Stomach (tissue), 4 donors: ENCODE measurements at regions not wholly inside any gene's neighbourhood (a gene's known extent, or its start where the extent isn't known, plus 50 kb on each side); places are given as distances from the start of the nearest gene placed in this dataset.

Experiments used
- POLR2A ChIP-seq, 4 donors: fragments of 450-650 bp; IDR thresholded peaks; one replicate each; pipeline ENCODE4 v1.6.1; 2016; ENCODE audit warnings: antibody characterized with exemption in 4 of 4, control low read depth in 2 of 4, mild to moderate bottlenecking in 1 of 4, moderate library complexity in 1 of 4
- TF ChIP-seq, protein P1 (sequence below), 7 experiments: fragments of 450-650 bp in 4 of 7; fragments of 200-600 bp in 3 of 7; sonication (generic) in 3 of 7; IDR thresholded peaks; one replicate each; pipeline ENCODE4 v1.5.1; 2016 to 2019; ENCODE audit warnings: antibody characterized with exemption in 7 of 7, control low read depth in 2 of 7, mild to moderate bottlenecking in 1 of 7

DNA sequence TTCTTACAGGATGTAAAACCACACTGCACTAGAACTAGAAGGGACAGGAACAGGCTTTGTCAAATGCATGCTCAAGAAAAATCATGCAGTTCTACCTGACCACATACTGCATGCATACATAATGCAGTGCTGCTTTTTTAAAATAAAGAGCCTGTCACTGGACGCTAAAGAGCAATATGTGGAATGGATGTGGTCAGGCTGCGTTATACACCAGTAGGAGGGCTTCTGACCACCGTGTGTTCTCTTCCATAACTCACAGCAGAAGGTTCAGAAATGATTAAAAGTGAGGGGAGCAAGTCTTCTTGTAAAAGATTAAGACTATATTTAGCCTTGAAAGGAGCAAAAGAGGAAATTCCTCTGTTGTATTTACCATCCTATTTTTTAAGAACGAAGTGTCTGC, 392.0 kb downstream of the EMP1 start:
- TF ChIP-seq, protein P1, sequence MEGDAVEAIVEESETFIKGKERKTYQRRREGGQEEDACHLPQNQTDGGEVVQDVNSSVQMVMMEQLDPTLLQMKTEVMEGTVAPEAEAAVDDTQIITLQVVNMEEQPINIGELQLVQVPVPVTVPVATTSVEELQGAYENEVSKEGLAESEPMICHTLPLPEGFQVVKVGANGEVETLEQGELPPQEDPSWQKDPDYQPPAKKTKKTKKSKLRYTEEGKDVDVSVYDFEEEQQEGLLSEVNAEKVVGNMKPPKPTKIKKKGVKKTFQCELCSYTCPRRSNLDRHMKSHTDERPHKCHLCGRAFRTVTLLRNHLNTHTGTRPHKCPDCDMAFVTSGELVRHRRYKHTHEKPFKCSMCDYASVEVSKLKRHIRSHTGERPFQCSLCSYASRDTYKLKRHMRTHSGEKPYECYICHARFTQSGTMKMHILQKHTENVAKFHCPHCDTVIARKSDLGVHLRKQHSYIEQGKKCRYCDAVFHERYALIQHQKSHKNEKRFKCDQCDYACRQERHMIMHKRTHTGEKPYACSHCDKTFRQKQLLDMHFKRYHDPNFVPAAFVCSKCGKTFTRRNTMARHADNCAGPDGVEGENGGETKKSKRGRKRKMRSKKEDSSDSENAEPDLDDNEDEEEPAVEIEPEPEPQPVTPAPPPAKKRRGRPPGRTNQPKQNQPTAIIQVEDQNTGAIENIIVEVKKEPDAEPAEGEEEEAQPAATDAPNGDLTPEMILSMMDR (IDR thresholded peaks at IDR 0.05): no peak
- no peak for TF ChIP-seq POLR2A (IDR thresholded peaks at IDR 0.05)
